Neural cell (in vitro differentiated cells): ENCODE measurements at regions not wholly inside any gene's neighbourhood (a gene's known extent, or its start where the extent isn't known, plus 50 kb on each side); places are given as distances from the start of the nearest gene placed in this dataset.

Experiments used
- H2AFZ ChIP-seq: fragments of 200-600, 300-800 bp; sonication (generic), shearing (Covaris generic); 2 replicates; pipeline ENCODE4 v1.6.0; 2014; ENCODE audit warnings: low read depth, mild to moderate bottlenecking, antibody characterized with exemption, low read length, moderate library complexity
- H3F3A ChIP-seq: fragments of 200-600 bp; shearing (Covaris generic); 2 replicates; pipeline ENCODE4 v1.6.1; 2016; ENCODE audit warnings: mild to moderate bottlenecking, moderate library complexity, mixed read lengths, antibody characterized with exemption, low read length; ENCODE audit not compliant: insufficient read depth, poor library complexity, severe bottlenecking
- H3K27ac ChIP-seq: fragments of 200-600, 300-800 bp; sonication (generic), shearing (Covaris generic); 2 replicates; pipeline ENCODE4 v1.5.1; 2014; ENCODE audit warnings: mild to moderate bottlenecking, low read length, moderate library complexity
- H3K27me3 ChIP-seq: fragments of 300-800, 200-600 bp; sonication (generic), shearing (Covaris generic); 2 replicates; pipeline ENCODE4 v1.6.0; 2014; ENCODE audit warnings: mild to moderate bottlenecking, low read depth, low read length, moderate library complexity; ENCODE audit not compliant: insufficient read depth
- H3K36me3 ChIP-seq: fragments of 300-800, 200-600 bp; sonication (generic), shearing (Covaris generic); 2 replicates; pipeline ENCODE4 v1.5.1; 2014; ENCODE audit warnings: mild to moderate bottlenecking, antibody characterized with exemption, low read length, moderate library complexity; ENCODE audit not compliant: insufficient read depth
- H3K4me2 ChIP-seq: fragments of 300-800, 200-600 bp; sonication (generic), shearing (Covaris generic); 2 replicates; pipeline ENCODE4 v1.6.0; 2014; ENCODE audit warnings: mild to moderate bottlenecking, low read length
- H3K4me3 ChIP-seq: fragments of 300-800, 200-600 bp; sonication (generic), shearing (Covaris generic); 2 replicates; pipeline ENCODE4 v1.5.1; 2014; ENCODE audit warnings: mild to moderate bottlenecking, low read length, moderate library complexity
- H3K79me2 ChIP-seq: fragments of 200-600 bp; shearing (Covaris generic); replicated peaks from 2 replicates; pipeline ENCODE4 v1.6.0; 2014; ENCODE audit warnings: mild to moderate bottlenecking, low read length, moderate library complexity; ENCODE audit not compliant: insufficient read depth
- H3K9ac ChIP-seq: fragments of 300-800, 200-600 bp; sonication (generic), shearing (Covaris generic); 2 replicates; pipeline ENCODE4 v1.6.1; 2016; ENCODE audit warnings: mild to moderate bottlenecking, low read length, mixed read lengths
- H3K9me2 ChIP-seq: fragments of 200-600 bp; shearing (Covaris generic); 2 replicates; pipeline ENCODE4 v1.6.1; 2016; ENCODE audit warnings: mild to moderate bottlenecking, low read length, mixed read lengths; ENCODE audit not compliant: insufficient read depth
- H3K9me3 ChIP-seq: fragments of 200-600, 300-800 bp; sonication (generic), shearing (Covaris generic); 2 replicates; pipeline ENCODE4 v1.6.1; 2016; ENCODE audit warnings: mild to moderate bottlenecking, mixed run types, low read length, moderate library complexity, mixed read lengths
- H4K20me1 ChIP-seq: fragments of 200-600 bp; shearing (Covaris generic); 2 replicates; pipeline ENCODE4 v1.6.1; 2016; ENCODE audit warnings: mild to moderate bottlenecking, mixed run types; ENCODE audit not compliant: insufficient read depth
- CTCF ChIP-seq: fragments of 450-650 bp; IDR thresholded peaks from 2 replicates; pipeline ENCODE4 v1.5.1; 2014; ENCODE audit warnings: antibody characterized with exemption, mild to moderate bottlenecking, moderate library complexity; ENCODE audit not compliant: poor library complexity, severe bottlenecking
- EP300 ChIP-seq: fragments of 450-650 bp; conservative IDR thresholded peaks from 2 replicates; pipeline ENCODE4 v1.6.1; 2014; ENCODE audit warnings: antibody characterized with exemption, mild to moderate bottlenecking, moderate library complexity; ENCODE audit not compliant: poor library complexity, severe bottlenecking
- EZH2 ChIP-seq: fragments of 200-600, 300-800 bp; shearing (Covaris generic), sonication (generic); IDR thresholded peaks from 2 replicates; pipeline ENCODE4 v1.6.1; 2014; ENCODE audit warnings: antibody characterized with exemption, low read length, borderline replicate concordance, mild to moderate bottlenecking; ENCODE audit not compliant: insufficient read depth, poor library complexity, severe bottlenecking
- MXI1 ChIP-seq: fragments of 450-650 bp; conservative IDR thresholded peaks from 2 replicates; pipeline ENCODE4 v1.6.1; 2014; ENCODE audit warnings: antibody characterized with exemption, mild to moderate bottlenecking; ENCODE audit not compliant: poor library complexity, severe bottlenecking
- POLR2AphosphoS5 ChIP-seq: IDR thresholded peaks from 2 replicates; pipeline ENCODE4 v1.6.1; 2012
- RAD21 ChIP-seq: fragments of 450-650 bp; conservative IDR thresholded peaks from 2 replicates; pipeline ENCODE4 v1.6.1; 2014; ENCODE audit warnings: antibody characterized with exemption, mild to moderate bottlenecking, moderate library complexity
- REST ChIP-seq: IDR thresholded peaks from 2 replicates; pipeline ENCODE4 v1.6.1; 2012; ENCODE audit warnings: borderline replicate concordance
- SMC3 ChIP-seq: fragments of 450-650 bp; conservative IDR thresholded peaks from 2 replicates; pipeline ENCODE4 v1.6.1; 2014; ENCODE audit warnings: antibody characterized with exemption, mild to moderate bottlenecking, moderate library complexity; ENCODE audit not compliant: poor library complexity
- TAF1 ChIP-seq: IDR thresholded peaks from 2 replicates; pipeline ENCODE4 v1.6.1; 2012; ENCODE audit warnings: low read depth

GRCh38 chr2:13413989-13414388 is 697.3 kb downstream of the TRIB2 start:
- Histone ChIP-seq H3K9me2 (no peaks in the 10 kb centered on the region), H3K27me3 (no peaks in the 10 kb centered on the region), H3K4me3 (no peak overlapping the region), H3F3A (no peaks in the 10 kb centered on the region), H3K27ac (no peak overlapping the region), H3K79me2 (no peaks in the 10 kb centered on the region), H3K9me3 (no peaks in the 10 kb centered on the region), H2AFZ (no peak overlapping the region), H3K36me3 (no peaks in the 10 kb centered on the region), H3K4me2 (no peak overlapping the region), H4K20me1 (no peaks in the 10 kb centered on the region), H3K9ac (no peak overlapping the region)
- TF ChIP-seq TAF1 (no peak), CTCF (peak; percentile 22), MXI1 (no peak), POLR2AphosphoS5 (no peak), SMC3 (peak; percentile 14), EZH2 (no peak)

- Histone ChIP-seq H3F3A (no peaks in the 10 kb centered on the region), H3K36me3 (no peaks in the 10 kb centered on the region), H3K9me3 (no peaks in the 10 kb centered on the region), H3K4me3 (no peak overlapping the region), H3K9ac (no peak overlapping the region), H3K4me2 (no peak overlapping the region), H3K9me2 (no peaks in the 10 kb centered on the region), H3K27me3 (no peaks in the 10 kb centered on the region), H4K20me1 (no peaks in the 10 kb centered on the region), H3K27ac (no peak overlapping the region), H2AFZ (no peak overlapping the region), H3K79me2 (no peaks in the 10 kb centered on the region)
- TF ChIP-seq RAD21 (no peak), SMC3 (no peak), EP300 (no peak), CTCF (no peak), EZH2 (no peak), POLR2AphosphoS5 (no peak), TAF1 (no peak), REST (no peak), MXI1 (no peak)
These were observed 698.2 kb downstream of the TRIB2 start for GRCh38 chr2:13414897-13415296.
